Osteocyte (in vitro differentiated cells): ENCODE measurements at regions not wholly inside any gene's neighbourhood (a gene's known extent, or its start where the extent isn't known, plus 50 kb on each side); places are given as distances from the start of the nearest gene placed in this dataset.

Experiments
- DNase-seq: peaks from one replicate; pipeline ENCODE4 v3.0.0; 2021; ENCODE audit warnings: mixed read lengths; ENCODE audit not compliant: unreplicated experiment; ENCODE audit errors: extremely low spot score
- H3K27ac Mint-ChIP-seq: one replicate; pipeline ENCODE4 v1.8.0; 2021; ENCODE audit warnings: mild to moderate bottlenecking, mixed read lengths; ENCODE audit not compliant: unreplicated experiment
- H3K27me3 Mint-ChIP-seq: one replicate; pipeline ENCODE4 v1.8.0; 2021; ENCODE audit warnings: mixed read lengths; ENCODE audit not compliant: unreplicated experiment
- H3K36me3 Mint-ChIP-seq: one replicate; pipeline ENCODE4 v1.8.0; 2021; ENCODE audit warnings: mixed read lengths; ENCODE audit not compliant: unreplicated experiment
- H3K4me1 Mint-ChIP-seq: one replicate; pipeline ENCODE4 v1.8.0; 2021; ENCODE audit warnings: mixed read lengths; ENCODE audit not compliant: unreplicated experiment
- H3K4me3 Mint-ChIP-seq: one replicate; pipeline ENCODE4 v1.8.0; 2021; ENCODE audit warnings: mild to moderate bottlenecking, moderate library complexity, mixed read lengths; ENCODE audit not compliant: unreplicated experiment
- H3K9me3 Mint-ChIP-seq: one replicate; pipeline ENCODE4 v1.8.0; 2021; ENCODE audit warnings: mixed read lengths; ENCODE audit not compliant: unreplicated experiment
- CTCF ChIP-seq: fragments of 200-600 bp; sonication (generic); IDR thresholded peaks from 2 replicates; pipeline ENCODE4 v1.5.0; 2021; ENCODE audit warnings: antibody characterized with exemption, mild to moderate bottlenecking, moderate library complexity

DNA sequence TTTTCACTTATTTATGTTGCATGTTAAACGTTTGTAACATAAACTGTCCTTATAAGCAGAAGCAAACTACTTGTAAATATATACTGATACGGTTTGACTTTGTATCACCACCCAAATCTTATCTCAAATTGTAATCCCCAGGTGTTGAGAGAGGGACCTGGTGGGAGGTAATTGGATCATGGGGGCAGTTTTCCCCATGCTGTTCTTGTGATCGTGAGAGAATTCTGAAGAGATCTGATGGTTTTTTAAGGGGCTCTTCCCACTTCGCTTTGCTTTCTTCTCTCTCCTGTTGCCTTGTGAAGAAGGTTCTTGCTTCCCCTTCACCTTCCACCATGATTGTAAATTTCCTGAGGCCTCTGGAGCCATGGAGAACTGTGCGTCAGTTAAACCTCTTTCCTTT lies 87.1 kb upstream of the MAPK10 start:
- H3K4me1 Mint-ChIP-seq, result peaks cover 58% of the 10 kb centered on the region
- DNase-seq, result no peak
- H3K4me3 Mint-ChIP-seq, result no peak overlapping the region
- H3K9me3 Mint-ChIP-seq, result peaks cover 9% of the 10 kb centered on the region
- TF ChIP-seq CTCF, result no peak
- H3K36me3 Mint-ChIP-seq, result peaks cover 9% of the 10 kb centered on the region
- H3K27ac Mint-ChIP-seq, result no peak overlapping the region
- H3K27me3 Mint-ChIP-seq, result no peaks in the 10 kb centered on the region

- Mint-ChIP-seq H3K4me1 (peaks cover 59% of the 10 kb centered on the region), H3K36me3 (peaks cover 9% of the 10 kb centered on the region), H3K9me3 (peaks cover 4% of the 10 kb centered on the region), H3K27me3 (no peaks in the 10 kb centered on the region), H3K4me3 (peak overlapping the region; percentile 11), H3K27ac (peak overlapping the region; percentile 62)
- TF ChIP-seq CTCF, result no peak
- no peak for DNase-seq
These were observed 89.0 kb upstream of the MAPK10 start for GRCh38 chr4:86448871-86449270.

- no peak for DNase-seq
- Mint-ChIP-seq H3K4me3 (no peak overlapping the region), H3K9me3 (peaks cover 8% of the 10 kb centered on the region), H3K27me3 (no peaks in the 10 kb centered on the region), H3K27ac (peak overlapping the region; percentile 6), H3K36me3 (peaks cover 4% of the 10 kb centered on the region), H3K4me1 (peaks cover 62% of the 10 kb centered on the region)
- no peak for TF ChIP-seq CTCF
These were observed 90.1 kb upstream of the MAPK10 start for GRCh38 chr4:86449746-86450588.

DNA sequence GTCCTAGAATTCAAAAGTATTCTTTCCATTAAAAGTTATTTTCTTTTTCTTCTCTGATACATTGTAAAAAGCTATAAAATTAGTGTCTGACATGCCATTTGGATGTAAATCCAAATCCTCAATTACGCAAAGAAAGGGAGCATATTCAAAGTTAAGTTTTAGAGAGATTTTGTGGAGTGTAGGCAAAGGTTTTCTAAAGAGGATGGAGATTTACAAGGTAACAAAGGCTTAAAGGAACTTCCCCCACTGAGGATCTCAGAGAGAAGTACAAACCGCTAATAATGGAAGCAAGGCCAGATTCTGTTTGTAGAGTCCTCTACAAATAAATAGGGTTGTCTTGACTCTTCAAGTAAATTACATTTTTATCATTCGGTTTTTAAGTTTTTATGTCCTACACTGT lies 91.0 kb upstream of the MAPK10 start:
- Mint-ChIP-seq H3K4me3 (no peak overlapping the region), H3K9me3 (peaks cover 16% of the 10 kb centered on the region), H3K27me3 (no peaks in the 10 kb centered on the region), H3K4me1 (peaks cover 59% of the 10 kb centered on the region), H3K27ac (peak overlapping the region; percentile 64), H3K36me3 (no peaks in the 10 kb centered on the region)
- DNase-seq, result no peak
- no peak for TF ChIP-seq CTCF

GRCh38 chr4:86451560-86452330 lies 91.9 kb upstream of the MAPK10 start:
- peaks cover 20% of the 10 kb centered on the region for H3K9me3 Mint-ChIP-seq

More at GRCh38 chr4:86451560-86452330, 91.9 kb upstream of the MAPK10 start:
- TF ChIP-seq CTCF, result no peak
- Mint-ChIP-seq H3K27me3 (no peaks in the 10 kb centered on the region), H3K4me1 (peaks cover 57% of the 10 kb centered on the region), H3K27ac (peak overlapping the region; percentile 75), H3K4me3 (peak overlapping the region; percentile 70), H3K36me3 (no peaks in the 10 kb centered on the region)
- no peak for DNase-seq
